ENCODE measurements at regions not wholly inside any gene's neighbourhood (a gene's known extent, or its start where the extent isn't known, plus 50 kb on each side); places are given as distances from the start of the nearest gene placed in this dataset.

DNA sequence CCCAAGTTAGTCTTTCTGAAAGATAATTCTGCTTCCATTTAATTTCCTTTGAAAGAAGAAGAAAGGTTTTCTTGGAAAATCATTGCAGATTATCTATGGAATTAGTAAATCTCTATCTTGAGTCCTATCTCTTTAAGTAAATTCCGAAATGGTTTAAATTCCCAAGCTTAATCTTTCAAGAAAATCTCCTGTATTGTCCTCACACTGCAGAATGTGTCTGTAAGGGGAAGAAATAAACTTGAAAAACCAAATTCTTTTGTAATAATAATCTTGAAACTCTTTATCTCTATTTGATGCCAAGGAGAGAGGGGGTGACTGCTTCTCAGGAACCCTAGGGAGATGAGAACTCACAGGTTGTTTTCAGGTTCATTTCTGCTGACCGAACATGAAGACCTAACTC lies 150.8 kb upstream of the ARHGAP28 start:
- H3K79me2 ChIP-seq (ENCODE audit: insufficient read depth, low read length): no peaks in the 10 kb centered on the region

DNA sequence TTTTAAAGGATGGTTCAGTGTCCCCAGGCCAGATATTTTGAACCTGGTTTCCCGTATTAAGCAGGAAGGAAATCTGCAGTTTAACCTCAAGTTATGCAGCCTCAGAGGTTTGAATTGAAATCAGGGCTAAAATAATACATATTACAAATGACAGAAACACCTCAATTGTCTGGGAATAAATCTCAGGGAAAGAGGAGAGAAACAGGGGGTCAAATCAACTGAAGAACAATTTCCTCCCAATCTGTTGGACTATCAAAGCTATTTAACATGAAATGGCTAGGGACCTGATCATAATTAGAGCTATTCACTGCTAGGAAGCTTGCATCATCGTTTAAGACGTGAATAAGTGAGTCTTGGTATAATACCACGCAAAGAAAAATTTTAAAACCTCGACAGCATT lies 150.0 kb upstream of the ARHGAP28 start:
- no peaks in the 10 kb centered on the region for H3K27me3 ChIP-seq (ENCODE audit: low read length)
- no peak overlapping the region for H2AFZ ChIP-seq (ENCODE audit: low read depth, low read length, severe bottlenecking)
- H3F3A ChIP-seq (ENCODE audit: insufficient read depth): no peaks in the 10 kb centered on the region
- no peaks in the 10 kb centered on the region for H3K9me3 ChIP-seq (ENCODE audit: insufficient read depth, low read length)
- no peaks in the 10 kb centered on the region for H4K20me1 ChIP-seq (ENCODE audit: low read depth, low read length)
- no peak for TF ChIP-seq EZH2phosphoT487 (conservative IDR thresholded peaks at IDR 0.05; ENCODE audit: low read length)
- TF ChIP-seq, protein P1, sequence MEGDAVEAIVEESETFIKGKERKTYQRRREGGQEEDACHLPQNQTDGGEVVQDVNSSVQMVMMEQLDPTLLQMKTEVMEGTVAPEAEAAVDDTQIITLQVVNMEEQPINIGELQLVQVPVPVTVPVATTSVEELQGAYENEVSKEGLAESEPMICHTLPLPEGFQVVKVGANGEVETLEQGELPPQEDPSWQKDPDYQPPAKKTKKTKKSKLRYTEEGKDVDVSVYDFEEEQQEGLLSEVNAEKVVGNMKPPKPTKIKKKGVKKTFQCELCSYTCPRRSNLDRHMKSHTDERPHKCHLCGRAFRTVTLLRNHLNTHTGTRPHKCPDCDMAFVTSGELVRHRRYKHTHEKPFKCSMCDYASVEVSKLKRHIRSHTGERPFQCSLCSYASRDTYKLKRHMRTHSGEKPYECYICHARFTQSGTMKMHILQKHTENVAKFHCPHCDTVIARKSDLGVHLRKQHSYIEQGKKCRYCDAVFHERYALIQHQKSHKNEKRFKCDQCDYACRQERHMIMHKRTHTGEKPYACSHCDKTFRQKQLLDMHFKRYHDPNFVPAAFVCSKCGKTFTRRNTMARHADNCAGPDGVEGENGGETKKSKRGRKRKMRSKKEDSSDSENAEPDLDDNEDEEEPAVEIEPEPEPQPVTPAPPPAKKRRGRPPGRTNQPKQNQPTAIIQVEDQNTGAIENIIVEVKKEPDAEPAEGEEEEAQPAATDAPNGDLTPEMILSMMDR (IDR thresholded peaks at IDR 0.05; ENCODE audit: insufficient read depth, low read length, poor library complexity, severe bottlenecking): no peak
- no peak overlapping the region for H3K27ac ChIP-seq (ENCODE audit: low read depth, low read length)
- no peaks in the 10 kb centered on the region for H3K79me2 ChIP-seq (ENCODE audit: insufficient read depth, low read length)
- H3K9me2 ChIP-seq (replicated peaks; ENCODE audit: insufficient read depth, low read length): no peaks in the 10 kb centered on the region
- H3K4me3 ChIP-seq (ENCODE audit: insufficient read depth, low read length, poor library complexity, severe bottlenecking): no peak overlapping the region
- no peaks in the 10 kb centered on the region for H3K36me3 ChIP-seq (ENCODE audit: low read length)
- H3K4me2 ChIP-seq (ENCODE audit: low read depth, low read length, poor library complexity, severe bottlenecking): no peak overlapping the region
- no peak overlapping the region for H3K9ac ChIP-seq (ENCODE audit: low read length)

More for the DNA sequence above, 150.8 kb upstream of the ARHGAP28 start:
- no peak for TF ChIP-seq EZH2phosphoT487 (conservative IDR thresholded peaks at IDR 0.05; ENCODE audit: low read length)
- TF ChIP-seq, protein P1 (IDR thresholded peaks at IDR 0.05; ENCODE audit: insufficient read depth, low read length, poor library complexity, severe bottlenecking): no peak
- H4K20me1 ChIP-seq (ENCODE audit: low read depth, low read length): no peaks in the 10 kb centered on the region
- no peaks in the 10 kb centered on the region for H3F3A ChIP-seq (ENCODE audit: insufficient read depth)
- H3K4me2 ChIP-seq (ENCODE audit: low read depth, low read length, poor library complexity, severe bottlenecking): no peak overlapping the region
- H3K9ac ChIP-seq (ENCODE audit: low read length): no peak overlapping the region
- no peaks in the 10 kb centered on the region for H3K9me3 ChIP-seq (ENCODE audit: insufficient read depth, low read length)
- no peak overlapping the region for H3K27ac ChIP-seq (ENCODE audit: low read depth, low read length)
- no peak overlapping the region for H2AFZ ChIP-seq (ENCODE audit: low read depth, low read length, severe bottlenecking)
- no peak overlapping the region for H3K4me3 ChIP-seq (ENCODE audit: insufficient read depth, low read length, poor library complexity, severe bottlenecking)
- no peaks in the 10 kb centered on the region for H3K36me3 ChIP-seq (ENCODE audit: low read length)
- H3K9me2 ChIP-seq (replicated peaks; ENCODE audit: insufficient read depth, low read length): no peaks in the 10 kb centered on the region
- no peaks in the 10 kb centered on the region for H3K27me3 ChIP-seq (ENCODE audit: low read length)

DNA sequence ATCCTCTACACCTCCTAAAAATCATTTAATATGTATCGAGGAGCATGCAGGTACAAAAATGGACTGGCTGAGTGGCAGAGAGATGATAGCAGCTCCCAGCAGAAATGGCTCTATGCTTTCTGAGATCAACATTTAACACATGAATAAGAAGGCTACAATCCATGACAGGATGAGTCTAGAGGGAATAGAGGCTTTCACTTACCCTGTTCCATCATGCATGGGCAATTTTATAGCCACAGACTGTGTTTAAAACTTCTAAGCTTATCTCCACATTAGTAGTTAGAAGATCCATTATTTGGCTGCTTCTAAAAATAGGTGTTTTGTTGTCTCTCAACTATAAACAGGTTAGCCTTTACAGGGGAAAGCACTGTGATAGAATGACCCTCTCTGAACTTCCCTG lies 149.1 kb upstream of the ARHGAP28 start:
- Histone ChIP-seq H3K79me2 (ENCODE audit: insufficient read depth, low read length) (no peaks in the 10 kb centered on the region), H3K4me2 (ENCODE audit: low read depth, low read length, poor library complexity, severe bottlenecking) (no peak overlapping the region), H3K9ac (ENCODE audit: low read length) (no peak overlapping the region), H3K36me3 (ENCODE audit: low read length) (no peaks in the 10 kb centered on the region), H3K4me3 (ENCODE audit: insufficient read depth, low read length, poor library complexity, severe bottlenecking) (no peak overlapping the region), H2AFZ (ENCODE audit: low read depth, low read length, severe bottlenecking) (no peak overlapping the region), H3K9me2 (replicated peaks; ENCODE audit: insufficient read depth, low read length) (no peaks in the 10 kb centered on the region), H3K27ac (ENCODE audit: low read depth, low read length) (no peak overlapping the region), H4K20me1 (ENCODE audit: low read depth, low read length) (no peaks in the 10 kb centered on the region), H3K9me3 (ENCODE audit: insufficient read depth, low read length) (no peaks in the 10 kb centered on the region), H3K27me3 (ENCODE audit: low read length) (no peaks in the 10 kb centered on the region), H3F3A (ENCODE audit: insufficient read depth) (no peaks in the 10 kb centered on the region)
- no peak for TF ChIP-seq EZH2phosphoT487 (conservative IDR thresholded peaks at IDR 0.05; ENCODE audit: low read length)
- TF ChIP-seq, protein P1 (IDR thresholded peaks at IDR 0.05; ENCODE audit: insufficient read depth, low read length, poor library complexity, severe bottlenecking): no peak

Measured in SU-DHL-6 (cell line).